Stromal cell of bone marrow (primary cell): ENCODE measurements at regions not wholly inside any gene's neighbourhood (a gene's known extent, or its start where the extent isn't known, plus 50 kb on each side); places are given as distances from the start of the nearest gene placed in this dataset.
"Not testable (repeated sequence)": the region's sequence is repeated elsewhere in the genome, so short reads cannot be mapped to it uniquely, and the experiment has no call there.

ENCODE experiments used
- DNase-seq: peaks from one replicate; pipeline ENCODE4 v3.0.0-alpha.2; 2012; ENCODE audit warnings: low read depth

DNA sequence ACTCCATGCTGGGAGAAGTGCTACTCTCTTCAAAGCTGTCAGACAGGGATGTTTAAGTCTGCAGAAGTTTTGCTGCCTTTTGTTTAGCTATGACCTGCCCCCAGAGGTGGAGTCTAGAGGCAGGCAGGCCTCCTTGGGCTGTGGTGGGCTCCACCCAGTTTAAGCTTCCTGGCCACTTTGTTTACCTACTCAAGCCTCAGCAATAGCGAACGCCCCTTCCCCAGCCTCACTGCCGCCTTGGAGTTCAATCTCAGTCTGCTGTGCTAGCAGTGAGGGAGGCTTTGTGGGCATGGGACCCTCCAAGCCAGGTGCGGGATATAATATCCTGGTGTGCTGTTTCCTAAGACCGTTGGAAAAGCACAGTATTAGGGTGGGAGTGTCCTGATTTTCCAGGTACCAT is 715.9 kb downstream of the IPMK start:
- DNase-seq, result not testable (repeated sequence)

DNA sequence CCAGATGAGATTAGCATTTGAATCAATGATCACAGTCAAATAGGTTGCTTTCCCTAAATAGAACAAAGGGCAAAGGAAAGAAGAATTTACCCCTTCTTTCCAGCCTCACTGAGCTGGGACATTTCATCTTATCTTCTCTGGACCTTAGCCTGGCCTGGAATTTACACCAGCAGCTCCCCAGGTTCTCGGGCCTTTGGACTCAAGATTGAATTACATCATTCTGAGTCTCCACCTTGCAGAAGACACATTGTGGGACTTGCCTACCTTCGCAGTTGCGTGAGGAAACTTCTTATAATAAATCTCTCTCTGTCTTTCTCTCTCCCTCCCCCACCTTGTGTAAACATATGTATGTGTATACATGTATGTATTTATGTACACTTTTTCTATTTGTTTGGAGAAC is 732.4 kb downstream of the IPMK start:
- DNase-seq, result no peak

DNA sequence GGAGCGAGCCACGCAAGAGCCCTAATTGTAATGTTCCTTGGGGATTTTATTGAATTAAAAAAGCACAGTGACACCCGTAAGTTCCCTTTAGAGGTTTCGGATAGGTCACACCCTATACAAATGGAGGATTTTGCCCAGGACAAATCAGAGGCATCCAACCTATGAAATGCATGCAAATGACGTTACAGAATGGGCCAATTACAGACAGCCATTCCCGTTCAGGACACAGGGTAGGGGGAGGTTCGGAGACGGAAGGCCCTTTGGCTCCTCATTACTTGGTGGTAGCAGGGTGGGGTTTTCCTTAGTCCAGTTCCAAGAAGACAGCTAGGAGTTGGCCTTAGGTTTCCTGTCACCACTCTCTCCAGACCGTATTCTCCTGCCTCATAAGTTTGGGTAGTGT is 754.1 kb downstream of the IPMK start:
- DNase-seq, result no peak

DNA sequence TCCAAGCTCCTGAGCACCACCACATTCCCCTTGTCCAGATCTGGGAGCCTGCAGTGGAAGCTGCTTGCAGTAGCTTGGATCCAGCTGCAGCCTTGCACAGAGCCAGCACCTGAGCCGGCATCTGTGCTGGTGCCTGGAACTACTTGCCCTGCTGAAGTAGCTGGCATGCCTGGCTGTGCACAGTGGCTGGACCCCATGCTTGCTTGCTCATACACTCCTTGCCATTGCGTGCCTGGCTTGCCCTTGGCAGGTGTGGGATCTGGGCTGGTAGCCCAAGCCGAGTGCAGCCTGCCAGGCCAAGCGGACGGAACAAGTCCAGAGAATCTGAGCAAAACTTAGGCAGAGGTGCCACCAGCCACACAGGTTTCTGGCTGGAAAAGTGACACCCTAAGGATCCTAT is 759.9 kb downstream of the IPMK start:
- DNase-seq, result no peak

DNA sequence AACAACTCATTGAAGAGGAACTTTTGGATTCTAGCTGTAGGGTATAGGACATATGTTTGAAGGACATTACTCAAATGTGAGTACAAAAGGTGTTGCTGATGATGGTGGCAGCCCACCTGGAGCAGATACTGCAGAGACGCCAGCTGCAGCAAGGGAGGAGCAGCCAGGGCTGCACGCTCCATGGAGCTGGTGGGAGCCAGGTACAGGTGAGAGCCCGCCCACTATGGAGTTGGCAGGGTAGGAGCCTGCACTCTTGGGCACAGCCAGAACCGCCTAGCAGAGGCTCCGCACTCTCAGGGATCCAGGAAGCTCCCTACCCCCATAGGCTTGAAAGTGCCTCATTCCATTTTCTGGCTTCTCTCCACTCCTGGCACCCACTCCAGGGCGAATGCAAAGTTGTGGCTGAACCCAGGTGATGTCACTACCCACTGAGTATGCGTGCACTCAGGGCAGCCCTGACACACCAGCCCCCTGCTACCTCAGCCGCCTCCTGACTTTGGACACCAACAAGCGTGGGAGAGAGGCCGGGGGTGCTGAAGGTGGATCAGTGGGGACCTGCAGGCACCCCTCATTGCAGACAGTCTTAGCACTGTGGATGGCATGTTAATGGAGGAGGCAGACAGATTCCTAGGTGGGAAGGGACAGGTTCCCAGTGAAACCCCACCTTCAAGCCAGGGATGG is 761.1 kb downstream of the IPMK start:
- DNase-seq, result no peak

DNA sequence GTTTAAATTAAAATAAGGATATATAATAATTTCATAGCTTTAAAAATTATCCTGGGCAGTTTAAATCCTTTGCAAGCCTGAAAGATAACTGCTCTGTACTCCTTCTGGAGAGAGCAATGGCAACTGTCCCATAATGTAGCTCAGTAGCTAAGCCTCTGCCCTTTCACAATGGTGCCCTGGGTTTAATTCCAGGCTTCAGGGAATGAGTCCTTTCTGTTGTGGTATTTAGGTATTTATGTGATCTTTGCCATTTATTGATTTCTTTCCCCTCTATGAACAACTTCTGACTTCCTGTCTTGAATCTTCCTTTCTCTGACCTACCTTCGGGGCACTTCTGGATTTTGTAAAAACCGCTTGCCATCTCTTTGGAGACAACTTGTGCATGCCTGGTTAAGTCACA is 773.2 kb downstream of the IPMK start:
- DNase-seq, result no peak

DNA sequence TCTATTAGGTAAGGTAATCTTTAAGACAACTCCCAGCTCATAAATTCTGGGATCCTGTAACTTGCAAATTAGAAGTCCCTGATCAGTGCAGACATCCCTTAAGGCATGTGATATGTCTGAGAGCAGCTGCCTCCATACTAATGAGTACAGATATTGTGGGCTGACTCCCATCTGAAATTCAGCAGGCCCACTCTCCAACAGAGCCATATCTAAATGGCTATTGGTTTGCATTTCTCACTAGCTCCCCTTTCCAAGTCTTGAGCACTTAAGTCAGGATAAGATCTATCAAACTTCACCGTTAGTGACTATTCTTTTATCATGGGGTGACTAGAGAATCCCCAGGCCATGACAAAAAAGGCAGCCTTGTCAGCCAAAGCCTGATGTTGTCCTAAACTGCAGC is 785.4 kb downstream of the IPMK start:
- no peak for DNase-seq

DNA sequence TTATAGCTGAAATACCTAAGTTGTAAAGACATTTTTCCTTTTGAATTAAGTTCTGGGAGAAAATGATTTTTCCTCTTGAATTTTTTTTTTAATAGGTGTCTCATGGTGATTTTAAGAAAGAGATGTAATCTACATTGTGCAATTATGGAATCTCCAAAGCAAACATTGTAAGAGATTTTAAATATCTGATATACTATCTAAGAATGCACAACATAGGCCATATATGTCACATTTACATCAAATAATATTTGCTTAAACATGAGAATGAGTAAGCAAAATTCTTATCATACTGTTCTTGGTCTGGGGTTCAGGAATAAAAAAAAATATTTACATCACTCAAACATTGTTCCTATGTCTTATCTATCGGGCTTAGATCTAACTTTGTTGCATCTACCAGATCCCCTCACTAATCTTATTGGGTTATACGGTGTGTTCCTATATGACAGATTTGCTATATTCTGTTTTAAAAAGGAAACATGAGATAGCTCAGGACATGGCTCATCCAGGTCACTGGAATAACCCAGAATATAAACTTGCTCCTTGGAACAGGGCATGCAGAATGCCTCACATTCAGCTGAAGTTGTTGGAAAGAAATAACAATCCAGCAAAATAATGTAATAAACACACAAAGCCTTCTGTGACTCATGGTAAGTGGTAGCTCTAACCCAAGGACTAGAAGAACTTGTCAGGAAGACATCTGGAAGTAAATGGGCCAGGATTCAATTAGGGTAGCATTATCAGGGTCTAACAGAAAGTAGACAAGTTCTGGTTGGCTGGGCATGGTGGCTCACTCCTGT is 794.7 kb downstream of the IPMK start:
- DNase-seq, result no peak

DNA sequence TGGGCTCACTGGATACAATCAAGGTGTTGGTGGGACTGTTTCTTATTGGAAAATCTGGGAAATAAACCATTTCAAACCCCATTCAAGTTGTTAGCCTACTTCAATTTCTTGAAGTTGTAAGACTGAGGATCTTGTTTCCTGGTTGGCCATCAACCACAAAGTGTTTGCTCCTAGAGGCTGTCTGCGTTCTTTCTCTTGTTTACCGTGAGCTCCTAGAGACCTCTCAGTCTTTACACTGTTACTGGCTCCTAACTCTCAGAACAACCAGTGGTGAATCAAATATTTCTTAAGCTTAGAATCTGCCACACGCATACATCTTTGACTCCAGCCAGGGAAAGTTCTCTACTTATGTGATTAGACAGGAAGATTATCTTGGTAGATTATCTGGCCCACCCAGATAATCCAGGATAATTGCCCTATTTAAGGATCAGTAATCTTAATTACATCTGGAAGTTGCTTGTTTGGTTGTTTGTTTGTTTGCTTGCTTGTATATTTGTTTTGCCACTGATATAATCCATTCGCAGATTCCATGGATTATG is 798.7 kb downstream of the IPMK start:
- DNase-seq, result no peak

DNA sequence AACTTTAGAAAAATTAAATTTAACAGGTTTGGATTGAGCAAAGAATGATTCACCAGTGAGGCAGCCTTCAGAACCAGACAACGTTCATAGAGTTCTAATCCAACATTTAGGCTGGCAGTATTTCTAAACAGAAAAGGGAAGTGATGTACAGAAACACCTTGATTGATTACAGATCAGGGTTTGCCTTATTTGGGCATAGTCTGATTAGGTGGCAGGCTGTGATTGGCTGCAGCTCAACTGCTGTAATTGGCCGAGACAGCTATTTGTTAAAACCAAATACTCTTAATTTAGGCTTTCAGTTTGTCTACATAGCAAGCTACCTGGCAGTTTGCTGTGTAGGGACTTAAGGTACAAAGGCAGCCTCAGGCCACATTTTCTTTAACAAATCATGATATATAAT is 802.5 kb downstream of the IPMK start:
- no peak for DNase-seq

DNA sequence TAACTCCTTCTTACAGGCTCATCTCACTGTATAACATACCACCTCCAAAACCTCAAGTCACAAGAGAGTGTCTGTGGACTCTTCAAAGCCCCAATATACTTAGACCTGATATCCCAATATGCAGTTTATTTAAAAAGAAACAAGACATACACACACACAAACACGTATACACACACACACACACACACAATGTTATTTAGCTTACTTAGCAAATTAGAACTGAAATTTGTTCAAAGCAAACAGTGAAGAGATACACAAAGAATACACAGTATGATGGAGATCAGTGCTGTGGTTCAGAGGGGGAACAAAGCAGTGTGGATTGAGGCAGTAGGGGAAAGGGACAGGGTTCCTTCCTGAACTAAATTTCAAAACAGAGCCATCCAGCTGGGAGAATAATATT is 807.2 kb downstream of the IPMK start:
- no peak for DNase-seq

DNA sequence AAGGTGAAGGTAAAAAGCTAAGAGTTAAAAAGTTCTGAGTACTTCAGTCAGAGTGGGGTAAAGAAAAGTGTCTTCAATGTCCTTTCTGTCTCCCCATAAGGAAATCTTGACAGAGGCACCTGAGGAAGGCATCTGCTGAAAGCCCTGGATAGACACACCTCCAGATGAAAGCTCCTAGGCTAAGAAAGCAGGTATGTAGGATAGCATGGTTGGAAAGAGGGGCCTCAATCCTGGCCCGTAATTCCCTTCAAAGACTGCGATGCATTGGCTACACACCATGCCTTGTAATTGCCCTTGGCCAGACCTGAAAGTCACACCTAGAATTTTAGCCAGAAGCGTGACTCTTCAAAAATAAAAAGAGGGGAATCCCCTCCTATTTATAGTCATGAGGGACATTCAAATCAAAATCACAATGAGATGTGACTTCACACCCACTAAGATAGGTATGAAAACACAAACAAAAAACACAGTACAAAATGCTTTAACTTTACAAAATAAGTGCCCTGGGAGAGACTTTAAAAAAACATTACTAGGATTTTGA is 809.7 kb downstream of the IPMK start:
- DNase-seq, result no peak

DNA sequence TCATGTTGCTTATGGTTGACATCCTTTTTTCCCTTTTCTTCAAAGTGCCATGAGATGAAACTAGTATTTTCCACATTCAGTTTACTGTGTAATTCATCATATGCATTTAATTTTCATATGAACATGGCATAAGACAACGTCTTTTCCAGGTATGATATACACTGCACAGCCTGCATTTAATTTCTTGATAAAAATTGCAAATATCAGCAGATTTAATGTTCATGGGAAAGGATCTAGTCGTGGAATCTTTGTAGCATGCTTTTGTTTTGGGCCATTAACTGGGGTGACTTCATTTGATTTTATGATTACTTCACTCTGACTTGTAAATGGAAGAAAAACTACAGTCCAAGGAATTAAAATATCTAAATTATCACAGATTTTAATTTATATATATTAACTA is 837.3 kb downstream of the IPMK start:
- DNase-seq, result no peak

DNA sequence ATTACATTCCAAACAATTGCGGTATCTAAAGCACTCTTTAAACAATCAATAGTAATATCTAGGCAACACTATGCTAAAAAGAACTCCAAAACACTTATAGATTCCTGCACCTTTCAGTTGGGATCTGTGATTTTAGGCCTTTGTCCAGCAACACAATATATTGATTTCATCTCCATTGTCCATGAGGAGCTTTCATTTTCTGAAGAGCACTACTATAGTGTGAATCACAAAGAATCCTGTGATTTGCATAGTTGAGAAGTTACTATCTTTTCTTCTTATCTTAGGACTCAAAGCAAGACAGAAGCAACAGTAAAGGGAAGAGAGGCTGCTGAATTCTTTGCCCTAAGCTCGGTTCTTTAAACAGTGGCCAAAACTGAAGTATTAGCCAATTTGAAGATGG is 846.8 kb downstream of the IPMK start:
- no peak for DNase-seq

DNA sequence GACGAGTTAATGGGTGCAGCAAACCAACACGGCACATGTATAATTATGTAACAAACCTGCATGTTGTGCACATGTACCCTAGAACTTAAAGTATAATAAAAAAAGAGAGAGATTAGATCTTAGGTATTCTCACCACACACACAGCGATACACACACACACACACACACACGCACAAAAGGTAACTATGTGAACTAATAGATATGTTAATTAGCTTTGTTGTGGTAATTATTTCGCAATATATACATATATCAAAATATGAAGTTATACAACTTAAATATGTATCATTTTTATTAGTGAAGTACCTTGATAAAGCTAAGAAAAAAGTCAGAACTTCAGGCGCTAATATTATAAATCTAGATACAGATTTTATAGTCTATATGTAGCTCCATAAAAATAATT is 849.2 kb downstream of the IPMK start:
- DNase-seq, result no peak

DNA sequence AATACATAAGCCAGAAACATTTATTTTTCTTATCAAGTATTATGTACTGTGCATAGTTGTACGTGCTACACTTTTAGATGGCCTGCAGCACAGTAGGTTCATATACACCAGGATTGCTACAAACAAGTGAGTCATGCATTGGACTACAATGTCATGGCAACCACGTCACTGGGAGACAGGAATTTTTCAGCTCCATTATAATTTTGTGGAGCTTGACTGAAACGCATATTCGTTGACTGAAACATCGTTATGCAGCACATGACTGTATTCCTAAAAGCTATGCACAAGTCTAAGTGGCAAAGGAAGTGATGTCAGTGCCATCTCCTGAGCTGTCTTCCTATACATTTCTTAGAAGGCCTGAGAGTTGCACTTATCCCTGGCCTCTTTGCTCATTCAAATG is 871.8 kb downstream of the IPMK start:
- no peak for DNase-seq

DNA sequence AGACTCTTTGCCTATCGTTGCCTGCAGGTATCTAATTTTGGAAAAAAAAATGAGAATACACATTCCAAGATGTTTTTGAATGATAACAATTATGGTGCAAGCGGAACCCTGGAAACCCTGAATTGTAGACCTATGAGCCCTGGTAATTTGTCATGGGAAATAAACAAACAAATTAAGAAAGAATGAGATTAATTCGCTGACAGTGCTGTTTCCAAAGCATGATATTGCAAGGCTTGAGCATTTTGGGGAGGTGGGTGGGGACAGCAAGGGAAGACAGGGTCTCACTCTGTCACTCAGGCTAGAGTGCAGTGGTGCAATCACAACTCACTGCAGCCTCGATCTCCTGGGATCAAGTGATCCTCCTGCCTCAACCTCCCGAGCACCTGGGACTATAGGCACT is 900.3 kb downstream of the IPMK start:
- no peak for DNase-seq

DNA sequence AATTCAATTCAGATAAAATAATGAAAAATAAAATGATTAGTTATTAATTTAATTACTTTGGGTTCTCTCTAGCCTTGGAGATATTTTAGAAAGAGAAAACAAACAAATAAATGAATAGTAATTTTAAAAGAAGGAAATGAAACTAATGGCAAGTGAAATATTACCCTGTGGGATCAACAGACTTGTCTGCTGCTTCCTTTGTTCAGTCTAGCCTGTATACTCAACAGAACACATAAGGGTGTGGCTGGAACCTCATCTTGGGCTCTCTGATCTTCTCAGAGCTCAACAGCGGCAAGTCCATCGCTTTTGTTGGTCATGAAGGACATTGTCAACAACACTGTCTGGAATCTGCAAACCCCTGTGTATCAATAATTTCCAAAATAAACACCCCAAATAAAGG is 904.9 kb downstream of the IPMK start:
- no peak for DNase-seq

DNA sequence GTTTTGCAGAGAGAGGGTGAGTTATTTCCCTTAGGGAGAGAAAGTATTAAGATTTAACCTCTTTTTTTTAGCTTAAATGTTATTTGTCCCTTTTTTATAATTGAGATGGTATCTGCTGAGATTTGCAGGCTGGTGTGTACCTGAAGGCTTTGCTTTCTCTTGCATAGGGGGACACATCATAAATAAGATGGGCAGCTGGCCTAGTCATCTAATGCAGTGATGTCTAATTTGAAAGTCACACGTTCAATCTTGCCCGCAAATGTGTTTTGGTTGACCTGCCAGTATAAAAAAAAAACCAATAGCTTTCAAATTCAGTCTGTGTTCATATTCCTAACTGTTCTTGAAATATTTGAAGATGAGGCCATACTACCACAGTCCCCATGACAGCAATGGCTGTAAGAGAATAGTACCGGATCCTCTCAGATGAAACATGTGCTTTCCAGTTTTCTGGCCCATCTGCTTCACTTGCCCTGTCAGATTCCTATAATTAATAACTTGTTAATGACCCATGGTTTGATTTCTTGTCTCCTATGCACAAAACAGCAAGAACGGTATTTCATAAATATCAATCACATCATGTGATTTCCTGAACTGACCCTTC is 914.2 kb downstream of the IPMK start:
- DNase-seq, result no peak

DNA sequence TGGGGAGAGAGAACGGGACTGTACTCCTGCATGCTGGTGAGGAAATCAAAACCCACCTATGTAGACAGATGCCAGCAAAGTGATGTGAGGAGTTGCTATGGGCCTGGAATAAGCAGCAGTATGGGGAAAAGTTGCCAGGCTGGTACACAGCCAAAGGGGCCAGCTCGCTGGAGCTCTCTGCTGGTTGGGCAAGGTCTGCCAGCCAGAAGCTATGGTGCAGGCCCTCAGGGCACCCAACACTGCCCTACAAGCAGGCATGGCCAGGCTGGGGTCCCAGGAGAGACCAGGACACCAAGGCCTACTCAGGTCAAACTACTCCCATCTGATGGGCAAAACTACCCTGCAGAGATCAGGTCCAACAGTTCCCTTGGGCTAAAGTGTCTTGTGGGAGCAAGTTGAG is 916.6 kb downstream of the IPMK start:
- no peak for DNase-seq

DNA sequence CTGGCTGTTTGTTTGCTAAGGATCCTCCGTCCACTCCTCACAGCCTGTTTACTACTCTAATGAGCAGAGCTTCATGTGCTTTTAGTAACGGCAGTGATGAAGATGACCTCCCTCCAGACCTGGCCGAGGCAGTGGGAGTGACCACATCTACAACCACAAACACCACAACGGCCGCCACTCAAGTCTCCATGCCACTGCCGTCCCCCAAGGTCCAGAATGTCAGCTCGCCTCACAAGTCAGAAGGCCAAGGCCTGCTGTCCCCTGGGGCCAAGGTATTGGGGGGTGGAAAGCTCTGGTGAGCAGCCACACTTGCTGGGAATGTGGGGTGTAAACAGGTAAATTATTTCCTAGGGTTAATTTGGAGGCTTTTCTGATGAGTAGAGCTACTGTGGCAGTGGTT is 926.4 kb downstream of the IPMK start:
- DNase-seq, result no peak

DNA sequence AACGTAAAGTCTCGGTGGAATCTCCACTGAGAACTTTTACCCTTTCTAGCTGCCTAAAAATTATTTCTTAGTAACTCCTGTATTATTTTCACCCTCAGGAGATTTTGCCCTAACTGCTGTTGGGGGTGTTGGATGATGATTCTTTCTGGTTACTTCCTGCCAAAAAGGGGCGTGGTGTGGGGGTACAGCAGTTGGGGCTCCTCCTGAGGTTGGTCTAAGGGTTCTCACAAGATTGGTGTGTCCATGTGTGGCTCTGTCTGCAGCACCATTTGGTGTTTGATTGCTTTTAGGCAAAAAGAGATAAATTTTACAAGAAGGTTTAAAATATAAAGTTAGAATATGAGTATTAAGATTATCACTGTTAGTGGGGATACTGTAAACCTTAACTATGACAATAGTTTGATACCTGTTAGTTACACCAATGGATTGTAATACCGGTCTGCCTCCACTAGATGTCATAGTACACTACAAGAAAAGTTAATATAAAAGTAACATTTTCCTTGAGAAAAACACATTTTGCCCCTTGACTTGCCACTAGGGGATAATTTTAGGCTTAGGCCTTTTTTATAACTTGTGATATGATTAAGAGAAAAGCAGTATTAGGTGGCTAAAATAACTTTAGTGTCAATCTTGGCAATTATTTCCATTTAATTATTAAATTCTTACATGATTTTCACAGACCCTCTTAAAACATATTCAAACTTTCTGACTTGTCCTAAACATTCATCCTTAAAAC is 928.7 kb downstream of the IPMK start:
- peak; percentile 13 for DNase-seq
